ENCODE measurements at regions not wholly inside any gene's neighbourhood (a gene's known extent, or its start where the extent isn't known, plus 50 kb on each side); places are given as distances from the start of the nearest gene placed in this dataset.

GRCh38 chr16:73154063-73154870 is 106.3 kb upstream of the ZFHX3 start:
- no peak for TF ChIP-seq CTCF (IDR thresholded peaks at IDR 0.05; ENCODE audit: unreplicated experiment in 3 of 3)
- Mint-ChIP-seq H3K9me3 (peaks cover 6% of the 10 kb centered on the region), H3K36me3 (ENCODE audit: low read depth) (no peaks in the 10 kb centered on the region), H3K27me3 (ENCODE audit: low read depth) (no peaks in the 10 kb centered on the region), H3K27ac (no peak overlapping the region), H3K4me1 (peaks cover 36% of the 10 kb centered on the region), H3K4me3 (no peak overlapping the region)

- Mint-ChIP-seq H3K36me3 (ENCODE audit: low read depth) (no peaks in the 10 kb centered on the region), H3K9me3 (peaks cover under 1% of the 10 kb centered on the region), H3K27ac (peak overlapping the region; percentile 74 to 77 (median 74)), H3K4me3 (peak overlapping the region in 2 of 3 experiments; percentile 50 to 58), H3K27me3 (ENCODE audit: low read depth) (no peaks in the 10 kb centered on the region), H3K4me1 (peaks cover 36% of the 10 kb centered on the region)
- no peak for TF ChIP-seq CTCF (IDR thresholded peaks at IDR 0.05; ENCODE audit: unreplicated experiment in 3 of 3)
These were observed 104.6 kb upstream of the ZFHX3 start for GRCh38 chr16:73152386-73153125.

GRCh38 chr16:73151941-73152340 is 104.0 kb upstream of the ZFHX3 start:
- Mint-ChIP-seq H3K4me1 (peaks cover 36% of the 10 kb centered on the region), H3K4me3 (peak overlapping the region in 1 of 3 experiments; percentile 58), H3K27ac (peak overlapping the region; percentile 74 to 77 (median 74)), H3K27me3 (ENCODE audit: low read depth) (no peaks in the 10 kb centered on the region), H3K9me3 (no peaks in the 10 kb centered on the region), H3K36me3 (ENCODE audit: low read depth) (no peaks in the 10 kb centered on the region)
- TF ChIP-seq CTCF (IDR thresholded peaks at IDR 0.05; ENCODE audit: unreplicated experiment in 3 of 3): no peak

- Mint-ChIP-seq H3K4me1 (peaks cover 36% of the 10 kb centered on the region), H3K27me3 (ENCODE audit: low read depth) (no peaks in the 10 kb centered on the region), H3K4me3 (no peak overlapping the region), H3K9me3 (no peaks in the 10 kb centered on the region), H3K36me3 (ENCODE audit: low read depth) (no peaks in the 10 kb centered on the region), H3K27ac (peak overlapping the region; percentile 21 to 77 (median 68))
- TF ChIP-seq CTCF (IDR thresholded peaks at IDR 0.05; ENCODE audit: unreplicated experiment in 3 of 3): no peak
These were observed 103.3 kb upstream of the ZFHX3 start for GRCh38 chr16:73151225-73151624.

- H3K9me3 Mint-ChIP-seq: no peaks in the 10 kb centered on the region
These were observed 102.9 kb upstream of the ZFHX3 start for GRCh38 chr16:73150786-73151185.

More at GRCh38 chr16:73150786-73151185, 102.9 kb upstream of the ZFHX3 start:
- H3K36me3 Mint-ChIP-seq (ENCODE audit: low read depth): no peaks in the 10 kb centered on the region
- TF ChIP-seq CTCF (IDR thresholded peaks at IDR 0.05; ENCODE audit: unreplicated experiment in 3 of 3): no peak
- no peaks in the 10 kb centered on the region for H3K27me3 Mint-ChIP-seq (ENCODE audit: low read depth)
- H3K27ac Mint-ChIP-seq: peak overlapping the region in 1 of 3 experiments; percentile 77
- no peak overlapping the region for H3K4me3 Mint-ChIP-seq
- peaks cover 40% of the 10 kb centered on the region for H3K4me1 Mint-ChIP-seq

Measured in nephron (organoid).